ENCODE measurements at regions not wholly inside any gene's neighbourhood (a gene's known extent, or its start where the extent isn't known, plus 50 kb on each side); places are given as distances from the start of the nearest gene placed in this dataset.

DNA sequence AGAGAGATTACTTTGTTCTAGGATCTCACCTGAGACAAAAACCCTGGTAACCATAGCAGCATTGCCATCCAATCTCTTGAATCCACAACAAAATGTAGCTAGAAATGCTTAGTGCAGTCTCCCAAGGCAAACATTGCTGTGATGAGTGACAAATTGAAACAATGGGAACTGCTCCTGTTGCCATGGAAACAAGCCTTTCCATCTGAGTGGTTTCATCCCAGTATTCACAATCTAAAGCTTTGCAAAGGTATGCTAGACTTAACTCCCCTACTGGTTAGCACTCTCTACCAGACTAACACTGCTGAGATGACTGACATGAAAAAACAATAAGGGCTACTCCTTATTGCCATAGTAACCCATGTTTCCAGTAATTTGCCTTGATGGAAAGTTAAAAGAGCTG lies 172.6 kb upstream of the CNTN3 start:
- H3K36me3 ChIP-seq: no peaks in the 10 kb centered on the region
- H3K27ac ChIP-seq: no peak overlapping the region
- H3K9me3 ChIP-seq (ENCODE audit: low read depth): no peaks in the 10 kb centered on the region
- H3K4me2 ChIP-seq: peak overlapping the region; percentile 22
- Mint-ChIP-seq H3K36me3 (no peaks in the 10 kb centered on the region), H3K27ac (peak overlapping the region; percentile 99), H3K9me3 (no peaks in the 10 kb centered on the region), H3K4me3 (peak overlapping the region; percentile 3), H3K4me1 (peaks cover 36% of the 10 kb centered on the region), H3K27me3 (ENCODE audit: insufficient read depth, low read depth) (no peaks in the 10 kb centered on the region)
- TF ChIP-seq EZH2phosphoT487 (IDR thresholded peaks at IDR 0.05) (no peak), EZH2 (IDR thresholded peaks at IDR 0.05) (no peak)
- TF ChIP-seq, protein P1, sequence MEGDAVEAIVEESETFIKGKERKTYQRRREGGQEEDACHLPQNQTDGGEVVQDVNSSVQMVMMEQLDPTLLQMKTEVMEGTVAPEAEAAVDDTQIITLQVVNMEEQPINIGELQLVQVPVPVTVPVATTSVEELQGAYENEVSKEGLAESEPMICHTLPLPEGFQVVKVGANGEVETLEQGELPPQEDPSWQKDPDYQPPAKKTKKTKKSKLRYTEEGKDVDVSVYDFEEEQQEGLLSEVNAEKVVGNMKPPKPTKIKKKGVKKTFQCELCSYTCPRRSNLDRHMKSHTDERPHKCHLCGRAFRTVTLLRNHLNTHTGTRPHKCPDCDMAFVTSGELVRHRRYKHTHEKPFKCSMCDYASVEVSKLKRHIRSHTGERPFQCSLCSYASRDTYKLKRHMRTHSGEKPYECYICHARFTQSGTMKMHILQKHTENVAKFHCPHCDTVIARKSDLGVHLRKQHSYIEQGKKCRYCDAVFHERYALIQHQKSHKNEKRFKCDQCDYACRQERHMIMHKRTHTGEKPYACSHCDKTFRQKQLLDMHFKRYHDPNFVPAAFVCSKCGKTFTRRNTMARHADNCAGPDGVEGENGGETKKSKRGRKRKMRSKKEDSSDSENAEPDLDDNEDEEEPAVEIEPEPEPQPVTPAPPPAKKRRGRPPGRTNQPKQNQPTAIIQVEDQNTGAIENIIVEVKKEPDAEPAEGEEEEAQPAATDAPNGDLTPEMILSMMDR (IDR thresholded peaks at IDR 0.05): no peak
- H4K20me1 ChIP-seq (ENCODE audit: low read depth): no peaks in the 10 kb centered on the region
- H3K9ac ChIP-seq: no peak overlapping the region
- H2AFZ ChIP-seq (replicated peaks): no peak overlapping the region
- no peak overlapping the region for H3K4me3 ChIP-seq
- H3F3A ChIP-seq (ENCODE audit: low read depth): no peaks in the 10 kb centered on the region
- no peaks in the 10 kb centered on the region for H3K79me2 ChIP-seq (ENCODE audit: low read depth)
- H3K4me1 ChIP-seq: peaks cover 8% of the 10 kb centered on the region
- peak; percentile 76 for DNase-seq (ENCODE audit: low spot score)
- no peaks in the 10 kb centered on the region for H3K27me3 ChIP-seq

DNA sequence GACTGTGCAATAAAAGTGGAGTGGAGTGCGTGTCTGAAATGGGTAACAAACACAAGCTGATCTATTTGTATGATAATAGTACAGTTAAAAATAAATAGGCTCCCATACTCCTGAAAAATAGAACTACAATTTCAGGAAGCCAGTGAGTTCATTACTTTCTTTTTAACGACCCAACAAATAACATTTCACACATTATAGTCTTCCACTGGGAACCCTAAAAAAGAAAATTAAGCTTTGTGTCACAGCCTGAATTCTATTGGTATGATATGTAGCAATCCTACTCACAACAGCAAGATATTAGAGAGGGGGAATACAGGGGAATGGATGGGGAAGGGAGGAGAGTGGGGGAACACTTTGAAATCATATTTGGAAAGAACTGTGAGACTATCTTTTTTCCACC lies 156.9 kb upstream of the CNTN3 start:
- TF ChIP-seq EZH2phosphoT487 (IDR thresholded peaks at IDR 0.05): no peak
- TF ChIP-seq, protein P1 (IDR thresholded peaks at IDR 0.05): no peak
- TF ChIP-seq EZH2 (IDR thresholded peaks at IDR 0.05): no peak
- no peak overlapping the region for H3K9ac ChIP-seq

DNA sequence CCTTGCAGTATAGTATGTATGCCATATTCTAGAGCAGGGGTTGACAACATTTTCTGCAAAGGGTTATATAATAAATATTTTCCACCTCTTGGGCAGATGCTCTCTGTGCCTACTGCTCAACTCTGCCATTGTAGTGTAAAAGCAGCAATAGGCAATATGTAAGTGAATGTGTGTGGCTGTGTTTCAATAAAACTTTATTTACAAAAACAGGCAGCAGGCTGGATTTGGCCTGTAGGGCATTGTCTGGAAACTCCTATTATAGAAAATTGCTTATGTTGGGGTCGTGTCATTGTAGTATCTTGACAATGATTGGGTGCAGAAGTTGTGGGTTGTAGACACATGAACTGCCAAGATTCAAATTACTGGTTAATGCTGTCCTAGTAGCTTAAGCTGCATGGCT lies 153.6 kb upstream of the CNTN3 start:
- Mint-ChIP-seq H3K27ac (no peak overlapping the region), H3K4me3 (no peak overlapping the region), H3K9me3 (no peaks in the 10 kb centered on the region), H3K4me1 (no peaks in the 10 kb centered on the region), H3K36me3 (no peaks in the 10 kb centered on the region), H3K27me3 (ENCODE audit: insufficient read depth, low read depth) (no peaks in the 10 kb centered on the region)
- no peaks in the 10 kb centered on the region for H4K20me1 ChIP-seq (ENCODE audit: low read depth)
- no peaks in the 10 kb centered on the region for H3K36me3 ChIP-seq
- peak overlapping the region; percentile 6 for H2AFZ ChIP-seq (replicated peaks)
- no peak overlapping the region for H3K4me3 ChIP-seq
- no peaks in the 10 kb centered on the region for H3F3A ChIP-seq (ENCODE audit: low read depth)
- H3K4me1 ChIP-seq: no peaks in the 10 kb centered on the region
- H3K27ac ChIP-seq: no peak overlapping the region
- no peak for DNase-seq (ENCODE audit: low spot score)
- H3K9ac ChIP-seq: no peak overlapping the region
- H3K27me3 ChIP-seq: no peaks in the 10 kb centered on the region
- no peaks in the 10 kb centered on the region for H3K79me2 ChIP-seq (ENCODE audit: low read depth)
- H3K4me2 ChIP-seq: no peak overlapping the region
- TF ChIP-seq EZH2phosphoT487 (IDR thresholded peaks at IDR 0.05) (no peak), EZH2 (IDR thresholded peaks at IDR 0.05) (no peak)
- TF ChIP-seq, protein P1 (IDR thresholded peaks at IDR 0.05): no peak
- no peaks in the 10 kb centered on the region for H3K9me3 ChIP-seq (ENCODE audit: low read depth)

More for the DNA sequence above, 156.9 kb upstream of the CNTN3 start:
- no peak for DNase-seq (ENCODE audit: low spot score)
- no peaks in the 10 kb centered on the region for H4K20me1 ChIP-seq (ENCODE audit: low read depth)
- H3F3A ChIP-seq (ENCODE audit: low read depth): no peaks in the 10 kb centered on the region
- Mint-ChIP-seq H3K9me3 (no peaks in the 10 kb centered on the region), H3K36me3 (no peaks in the 10 kb centered on the region), H3K27me3 (ENCODE audit: insufficient read depth, low read depth) (no peaks in the 10 kb centered on the region), H3K4me3 (no peak overlapping the region), H3K27ac (no peak overlapping the region), H3K4me1 (no peaks in the 10 kb centered on the region)
- H3K27me3 ChIP-seq: no peaks in the 10 kb centered on the region
- H3K79me2 ChIP-seq (ENCODE audit: low read depth): no peaks in the 10 kb centered on the region
- H3K36me3 ChIP-seq: no peaks in the 10 kb centered on the region
- no peak overlapping the region for H2AFZ ChIP-seq (replicated peaks)
- no peak overlapping the region for H3K4me2 ChIP-seq
- H3K4me3 ChIP-seq: no peak overlapping the region
- no peaks in the 10 kb centered on the region for H3K4me1 ChIP-seq
- H3K27ac ChIP-seq: no peak overlapping the region
- no peaks in the 10 kb centered on the region for H3K9me3 ChIP-seq (ENCODE audit: low read depth)
